Heart right ventricle (tissue), 16 donors: ENCODE measurements at regions not wholly inside any gene's neighbourhood (a gene's known extent, or its start where the extent isn't known, plus 50 kb on each side); places are given as distances from the start of the nearest gene placed in this dataset.
"Not testable (repeated sequence)": the region's sequence is repeated elsewhere in the genome, so short reads cannot be mapped to it uniquely, and the experiment has no call there.

Experiments
- ATAC-seq, 8 donors: fragments of 200-7000 bp; cut with Tn5 transposase; one replicate each; pipeline ENCODE4 v1.9.1; 2020; ENCODE audit warnings: mild to moderate bottlenecking in 8 of 8, moderate library complexity in 8 of 8, moderate number of reproducible peaks in 1 of 8
- DNase-seq, 2 donors: peaks; one replicate each; pipeline ENCODE4 v3.0.0-alpha.2; 2020
- H3K27ac ChIP-seq, 10 donors: fragments of 200-600 bp; sonication (generic) in 2 of 10; one replicate each; pipeline versions ENCODE4 v1.5.0 to v1.8.0; 2020 to 2022; ENCODE audit warnings: mild to moderate bottlenecking in 3 of 10
- H3K27me3 ChIP-seq, 7 donors: fragments of 200-600 bp; one replicate each; pipeline ENCODE4 v1.8.0; 2021 to 2022; ENCODE audit warnings: mild to moderate bottlenecking in 2 of 7
- H3K36me3 ChIP-seq, 9 donors: fragments of 200-600 bp; sonication (generic) in 1 of 9; one replicate each; pipeline versions ENCODE4 v1.5.0 to v1.8.0; 2020 to 2022; ENCODE audit warnings: mild to moderate bottlenecking in 2 of 9
- H3K4me1 ChIP-seq, 9 donors: fragments of 200-600 bp; sonication (generic) in 1 of 9; one replicate each; pipeline versions ENCODE4 v1.5.0 to v1.8.0; 2020 to 2022; ENCODE audit warnings: mild to moderate bottlenecking in 4 of 9
- H3K4me3 ChIP-seq, 10 donors: fragments of 200-600 bp; sonication (generic) in 2 of 10; one replicate each; pipeline versions ENCODE4 v1.5.0 to v1.8.0; 2020 to 2022; ENCODE audit warnings: mild to moderate bottlenecking in 7 of 10, moderate library complexity in 2 of 10
- H3K9me3 ChIP-seq, 11 donors: fragments of 200-600 bp in 10 of 11; sonication (generic) in 2 of 11; one replicate each; pipeline versions ENCODE4 v1.5.0 to v1.8.0; 2013 to 2022; ENCODE audit warnings: mild to moderate bottlenecking in 2 of 11, control low read depth in 1 of 11, moderate library complexity in 1 of 11
- CTCF ChIP-seq, 9 donors: fragments of 200-600 bp; sonication (generic) in 2 of 9; IDR thresholded peaks; one replicate each; pipeline versions ENCODE4 v1.5.0 to v1.8.0; 2021 to 2022; ENCODE audit warnings: antibody characterized with exemption in 9 of 9, mild to moderate bottlenecking in 5 of 9, moderate library complexity in 1 of 9
- WGBS, 2 donors: extraction: QIAGEN DNeasy Blood & Tissue Kit; methylation state at CpG; one replicate each; pipeline ENCODE4 v1.1.7; 2013; ENCODE audit warnings: inconsistent platforms in 1 of 2; 5-methylcytosine and 5-hydroxymethylcytosine counted together
- intact Hi-C, 10 donors: fragments of 100-400 bp; cut with DNase I; formaldehyde crosslinking; loops; one replicate each; pipeline versions ENCODE4 v1.11.1 to v1.14.2; 2022
- donor health status: Arrhythmogenic right ventricular cardiomyopathy.
- donor health status: ischemic (EF 13 %, LVEDD 7.1; RV severe dilation, severe dysfunction).
- donor health status: healthy with polysubstance abuse.
- donor health status: DM: no; HTN: yes; CAD: no.
- donor health status: DM: no; HTN: no; CAD: no.
- donor health status: ischemic (EF 25% LVEDD 6.9; RV normal size, moderate dysfunction).
- donor health status: ischemic (EF 25% LVEDD 5.7; RV mildly dilated, moderate dysfunction).
- donor health status: healthy.
- donor health status: DM: yes; HTN: yes; CAD: no.
- donor health status: Ischemic cardiomyopathy.
- donor health status: ischemic (EF 35%, LVEDD 5.7; RV mildly dilated, moderate dysfunction).
- donor health status: nonischemic (EF 11% LVEDD 7.7; RV severe dilation, severe dysfunction).
- donor health status: DM: yes; HTN: yes; CAD: no.
- donor health status: PGD.
- donor health status: ischemic (EF 29% LVEDD 5.4; RV normal size, mild dysfunction).
- donor health status: nonischemic (EF 23%, LVEDD 6.1; RV moderate dilation, normal function).

GRCh38 chr1:182321532-182321931, 70.1 kb downstream of the GLUL start:
- 84 to 86% methylated on average over 6 of the region's 6 CpGs for WGBS, 2 donors
- intact Hi-C loops, result not testable (repeated sequence)

GRCh38 chr1:182317611-182318161, 73.9 kb downstream of the GLUL start:
- intact Hi-C loops, result loop anchor here in 1 of 10 donors (10.0 kb wide), 1 partner anchor 173 kb away; no protein-coding TSS in a partner anchor
- TF ChIP-seq CTCF (IDR thresholded peaks at IDR 0.05), result no peak
- no peaks in the 10 kb centered on the region for H3K36me3 ChIP-seq
- no peaks in the 10 kb centered on the region for H3K9me3 ChIP-seq
- peak overlapping the region in 1 of 10 donors; percentile 13 for H3K27ac ChIP-seq
- ATAC-seq (no peak), DNase-seq (no peak)
- H3K4me3 ChIP-seq, result no peak overlapping the region
- WGBS, 2 donors, result 91 to 96% methylated on average over 1 of the region's 1 CpG
- H3K4me1 ChIP-seq, result peaks cover 0 to 15% (median 4%) of the 10 kb centered on the region in 9 donors
- H3K27me3 ChIP-seq, result no peaks in the 10 kb centered on the region

More at GRCh38 chr1:182321532-182321931, 70.1 kb downstream of the GLUL start:
- H3K27me3 ChIP-seq, H3K9me3 ChIP-seq, DNase-seq, H3K36me3 ChIP-seq, ATAC-seq, H3K4me3 ChIP-seq, H3K27ac ChIP-seq: not testable (repeated sequence)
- H3K4me1 ChIP-seq, result peaks cover 0 to 15% (median 4%) of the 10 kb centered on the region in 9 donors
- TF ChIP-seq CTCF (IDR thresholded peaks at IDR 0.05), result peak in 5 of 9 donors; percentile 26 to 42 (median 34)

GRCh38 chr1:182316454-182316853, 75.1 kb downstream of the GLUL start:
- ATAC-seq, H3K36me3 ChIP-seq, H3K9me3 ChIP-seq, DNase-seq, H3K27me3 ChIP-seq, H3K4me3 ChIP-seq, H3K27ac ChIP-seq: not testable (repeated sequence)
- intact Hi-C loops, result loop anchor here in 1 of 10 donors (10.0 kb wide), 1 partner anchor 172 kb away; no protein-coding TSS in a partner anchor
- peaks cover 0 to 15% (median 4%) of the 10 kb centered on the region in 9 donors for H3K4me1 ChIP-seq
- 76 to 87% methylated on average over 3 of the region's 3 CpGs for WGBS, 2 donors

GRCh38 chr1:182315167-182315556, 76.4 kb downstream of the GLUL start:
- DNase-seq, result no peak
- Histone ChIP-seq H3K36me3 (no peaks in the 10 kb centered on the region), H3K4me3 (no peak overlapping the region), H3K4me1 (peaks cover 0 to 15% (median 4%) of the 10 kb centered on the region in 9 donors), H3K9me3 (no peaks in the 10 kb centered on the region), H3K27me3 (no peaks in the 10 kb centered on the region), H3K27ac (no peak overlapping the region)
- intact Hi-C loops, result loop anchor here in 1 of 10 donors (10.0 kb wide), 1 partner anchor 170 kb away; no protein-coding TSS in a partner anchor
- TF ChIP-seq CTCF (IDR thresholded peaks at IDR 0.05), result no peak
- 77 to 81% methylated on average over 5 of the region's 5 CpGs for WGBS, 2 donors
- no peak for ATAC-seq
